ENCODE measurements at regions not wholly inside any gene's neighbourhood (a gene's known extent, or its start where the extent isn't known, plus 50 kb on each side); places are given as distances from the start of the nearest gene placed in this dataset.

GRCh38 chr6:144475411-144475810, 190.3 kb downstream of the UTRN start:
- Histone ChIP-seq H3K27ac (ENCODE audit: low read depth, low read length) (no peak overlapping the region), H3K4me3 (ENCODE audit: low read depth, low read length) (no peak overlapping the region), H3K27me3 (ENCODE audit: control insufficient read depth, insufficient read depth, low read length) (no peaks in the 10 kb centered on the region), H3K9me3 (ENCODE audit: control insufficient read depth, insufficient read depth, low read length) (peaks cover under 1% of the 10 kb centered on the region; the same call in 1 of the 2 replicates)
- ChIA-PET POLR2A (no interaction called here), CTCF (interaction anchor here (0.6 kb wide), 1 partner anchor 47 kb away, joined by 3 read pairs; no protein-coding TSS in a partner anchor)
- TF ChIP-seq, protein P1, sequence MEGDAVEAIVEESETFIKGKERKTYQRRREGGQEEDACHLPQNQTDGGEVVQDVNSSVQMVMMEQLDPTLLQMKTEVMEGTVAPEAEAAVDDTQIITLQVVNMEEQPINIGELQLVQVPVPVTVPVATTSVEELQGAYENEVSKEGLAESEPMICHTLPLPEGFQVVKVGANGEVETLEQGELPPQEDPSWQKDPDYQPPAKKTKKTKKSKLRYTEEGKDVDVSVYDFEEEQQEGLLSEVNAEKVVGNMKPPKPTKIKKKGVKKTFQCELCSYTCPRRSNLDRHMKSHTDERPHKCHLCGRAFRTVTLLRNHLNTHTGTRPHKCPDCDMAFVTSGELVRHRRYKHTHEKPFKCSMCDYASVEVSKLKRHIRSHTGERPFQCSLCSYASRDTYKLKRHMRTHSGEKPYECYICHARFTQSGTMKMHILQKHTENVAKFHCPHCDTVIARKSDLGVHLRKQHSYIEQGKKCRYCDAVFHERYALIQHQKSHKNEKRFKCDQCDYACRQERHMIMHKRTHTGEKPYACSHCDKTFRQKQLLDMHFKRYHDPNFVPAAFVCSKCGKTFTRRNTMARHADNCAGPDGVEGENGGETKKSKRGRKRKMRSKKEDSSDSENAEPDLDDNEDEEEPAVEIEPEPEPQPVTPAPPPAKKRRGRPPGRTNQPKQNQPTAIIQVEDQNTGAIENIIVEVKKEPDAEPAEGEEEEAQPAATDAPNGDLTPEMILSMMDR (IDR thresholded peaks at IDR 0.05; ENCODE audit: low read depth, low read length), result no peak
- DNase-seq (ENCODE audit: low read depth, low spot score), result no peak

- Histone ChIP-seq H3K27me3 (ENCODE audit: control insufficient read depth, insufficient read depth, low read length) (no peaks in the 10 kb centered on the region), H3K27ac (ENCODE audit: low read depth, low read length) (no peak overlapping the region), H3K4me3 (ENCODE audit: low read depth, low read length) (no peak overlapping the region), H3K9me3 (ENCODE audit: control insufficient read depth, insufficient read depth, low read length) (no peaks in the 10 kb centered on the region)
- TF ChIP-seq, protein P1 (IDR thresholded peaks at IDR 0.05; ENCODE audit: low read depth, low read length), result no peak
- POLR2A ChIA-PET, result no interaction called here
- CTCF ChIA-PET, result no interaction called here
- no peak for DNase-seq (ENCODE audit: low read depth, low spot score)
These were observed 191.2 kb downstream of the UTRN start for GRCh38 chr6:144476286-144476685.

DNA sequence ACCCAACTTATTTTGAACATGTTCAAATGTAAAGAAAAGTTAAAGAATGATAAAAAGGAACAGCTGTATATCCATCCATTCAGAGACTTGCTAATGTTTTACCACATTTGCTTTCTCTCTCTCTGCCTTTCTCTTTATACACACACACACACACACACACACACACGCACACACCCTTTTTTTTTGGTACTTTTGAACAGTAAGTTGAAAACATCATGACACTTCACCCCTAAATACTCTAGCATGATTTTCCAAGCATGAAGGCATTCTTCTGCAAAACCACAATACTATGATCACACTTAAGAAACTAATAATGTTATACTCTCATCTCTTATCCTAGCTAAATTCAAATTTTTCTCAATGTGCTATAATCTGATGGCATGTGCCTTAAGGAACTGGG, 192.3 kb downstream of the UTRN start:
- TF ChIP-seq, protein P1 (IDR thresholded peaks at IDR 0.05; ENCODE audit: low read depth, low read length), result no peak
- ChIA-PET POLR2A (no interaction called here), CTCF (interaction anchor here (0.6 kb wide), 1 partner anchor 228 kb away, joined by 3 read pairs; no protein-coding TSS in a partner anchor)
- H3K27ac ChIP-seq (ENCODE audit: low read depth, low read length), result no peak overlapping the region
- H3K4me3 ChIP-seq (ENCODE audit: low read depth, low read length), result no peak overlapping the region
- H3K9me3 ChIP-seq (ENCODE audit: control insufficient read depth, insufficient read depth, low read length), result no peaks in the 10 kb centered on the region
- no peak for DNase-seq (ENCODE audit: low read depth, low spot score)
- H3K27me3 ChIP-seq (ENCODE audit: control insufficient read depth, insufficient read depth, low read length), result no peaks in the 10 kb centered on the region

DNA sequence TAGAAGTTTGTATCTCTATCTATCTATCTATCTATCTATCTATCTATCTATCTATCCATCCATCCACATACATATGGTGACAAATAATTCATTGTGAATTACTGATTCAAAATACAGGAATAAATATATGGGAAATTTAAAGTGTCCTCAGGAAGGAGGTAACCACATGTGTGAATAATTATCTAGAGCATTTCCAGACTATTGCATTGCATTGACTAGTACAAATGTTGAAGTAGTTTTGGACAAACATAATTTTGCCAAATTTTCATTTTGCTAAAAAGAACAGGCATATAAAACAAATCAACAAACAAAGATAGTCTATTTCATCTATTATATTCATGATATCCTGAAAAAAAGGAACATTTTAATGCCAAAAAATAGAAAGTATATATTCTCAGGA, 192.7 kb downstream of the UTRN start:
- CTCF ChIA-PET, result no interaction called here
- no peak overlapping the region for H3K4me3 ChIP-seq (ENCODE audit: low read depth, low read length)
- H3K9me3 ChIP-seq (ENCODE audit: control insufficient read depth, insufficient read depth, low read length), result no peaks in the 10 kb centered on the region
- no peak for DNase-seq (ENCODE audit: low read depth, low spot score)
- TF ChIP-seq, protein P1 (IDR thresholded peaks at IDR 0.05; ENCODE audit: low read depth, low read length), result no peak
- no peaks in the 10 kb centered on the region for H3K27me3 ChIP-seq (ENCODE audit: control insufficient read depth, insufficient read depth, low read length)
- no peak overlapping the region for H3K27ac ChIP-seq (ENCODE audit: low read depth, low read length)
- POLR2A ChIA-PET, result no interaction called here

GRCh38 chr6:144478483-144478882, 193.3 kb downstream of the UTRN start:
- Histone ChIP-seq H3K4me3 (ENCODE audit: low read depth, low read length) (no peak overlapping the region), H3K27ac (ENCODE audit: low read depth, low read length) (no peak overlapping the region), H3K9me3 (ENCODE audit: control insufficient read depth, insufficient read depth, low read length) (no peaks in the 10 kb centered on the region), H3K27me3 (ENCODE audit: control insufficient read depth, insufficient read depth, low read length) (no peaks in the 10 kb centered on the region)
- POLR2A ChIA-PET, result no interaction called here
- TF ChIP-seq, protein P1 (IDR thresholded peaks at IDR 0.05; ENCODE audit: low read depth, low read length), result no peak
- DNase-seq (ENCODE audit: low read depth, low spot score), result no peak
- CTCF ChIA-PET, result no interaction called here

All from AG04450 (cell line).